GM10266 (cell line): ENCODE measurements at regions not wholly inside any gene's neighbourhood (a gene's known extent, or its start where the extent isn't known, plus 50 kb on each side); places are given as distances from the start of the nearest gene placed in this dataset.

Source experiments
- DNase-seq: peaks from one replicate; pipeline ENCODE4 v3.0.0; 2012; ENCODE audit errors: extremely low spot score
- CTCF ChIP-seq: IDR thresholded peaks from 2 replicates; pipeline ENCODE4 v1.5.1; 2012; ENCODE audit warnings: mild to moderate bottlenecking, low read depth; ENCODE audit not compliant: control insufficient read depth, insufficient read depth; ENCODE audit errors: missing control alignments

DNA sequence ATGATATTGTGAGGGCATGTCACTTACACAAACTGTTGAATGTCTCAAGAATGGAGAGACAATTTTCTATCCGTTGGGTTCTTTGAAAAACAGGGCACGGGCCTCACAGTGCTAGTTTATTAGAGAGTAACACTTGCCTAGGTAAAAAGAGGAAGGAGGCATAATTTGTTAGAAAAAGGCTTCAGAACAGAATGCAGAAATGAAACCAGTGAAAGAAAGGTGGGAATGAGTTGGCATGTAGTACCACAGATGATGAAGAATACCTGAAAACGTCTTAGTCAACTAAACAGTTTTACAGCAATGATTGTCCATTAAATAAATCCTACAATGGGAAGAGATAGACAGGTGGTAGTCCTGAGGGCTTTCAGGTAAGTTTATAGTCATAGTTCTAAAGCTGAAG lies 1399.7 kb upstream of the CADM2 start:
- TF ChIP-seq CTCF: no peak

DNA sequence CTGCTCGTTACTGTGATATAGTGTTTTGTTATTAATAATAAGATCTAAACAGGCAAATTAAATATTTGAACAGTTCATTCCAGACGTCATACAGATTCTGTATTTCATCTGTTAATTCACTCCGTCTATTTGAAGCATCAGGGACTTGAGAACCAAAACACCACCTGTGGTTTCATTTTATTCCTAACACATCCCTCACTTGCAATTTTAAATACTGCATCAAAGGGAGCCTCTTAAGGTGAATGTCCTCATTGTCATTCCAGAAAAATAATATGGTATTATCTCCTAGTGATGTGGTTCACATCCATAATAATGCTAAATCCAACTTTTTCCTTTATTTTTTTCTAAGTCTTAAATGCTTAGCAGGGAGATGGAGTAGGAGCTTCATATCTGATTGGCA lies 1390.9 kb upstream of the CADM2 start:
- DNase-seq: no peak
- TF ChIP-seq CTCF: no peak

More for the DNA sequence above, 1399.7 kb upstream of the CADM2 start:
- no peak for DNase-seq

- TF ChIP-seq CTCF: no peak
- no peak for DNase-seq
Measured at GRCh38 chr3:83581546-83581945, 1377.2 kb upstream of the CADM2 start.

GRCh38 chr3:83601704-83602103 lies 1357.1 kb upstream of the CADM2 start:
- DNase-seq: no peak
- no peak for TF ChIP-seq CTCF

DNA sequence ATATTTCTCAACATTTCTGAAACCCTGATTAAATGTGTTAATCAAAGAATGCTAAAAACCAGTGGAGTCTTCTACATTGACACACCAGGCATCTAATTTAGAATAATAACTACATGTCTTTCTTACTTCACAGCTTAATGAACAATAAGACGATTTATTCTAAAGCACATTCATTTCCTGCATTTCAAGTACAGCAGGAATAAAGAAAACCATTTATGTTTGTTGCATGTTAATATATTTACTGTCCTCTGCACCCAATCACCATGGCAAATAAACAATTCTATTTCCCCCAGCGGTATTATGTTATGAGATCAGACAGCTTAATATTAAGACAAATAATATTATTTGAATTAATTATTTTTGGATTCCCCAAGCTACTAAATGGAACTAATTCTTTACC lies 1336.3 kb upstream of the CADM2 start:
- no peak for DNase-seq
- no peak for TF ChIP-seq CTCF

DNA sequence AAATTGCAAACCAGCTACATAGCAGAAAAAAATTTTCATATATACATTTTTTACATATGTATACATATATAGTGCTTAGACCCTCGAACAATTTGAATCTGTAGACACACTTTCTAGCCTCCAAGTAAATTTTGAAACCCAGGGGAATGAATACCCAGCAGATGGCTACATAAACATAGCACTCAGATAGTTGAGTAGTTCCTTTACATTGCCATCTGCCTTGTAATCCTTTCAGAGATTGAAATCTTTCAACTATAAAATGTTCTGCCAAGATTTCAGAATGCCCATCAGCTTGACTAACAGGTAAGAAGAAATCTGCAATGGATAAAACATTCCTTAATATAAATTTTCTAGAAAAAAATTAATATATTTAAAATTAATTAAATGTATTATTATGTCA lies 1333.5 kb upstream of the CADM2 start:
- no peak for DNase-seq
- no peak for TF ChIP-seq CTCF

- no peak for TF ChIP-seq CTCF
Measured at GRCh38 chr3:83628471-83628870, 1330.3 kb upstream of the CADM2 start.

More at GRCh38 chr3:83628471-83628870, 1330.3 kb upstream of the CADM2 start:
- DNase-seq: no peak
